Stimulated activated naive B cell treated with anti-CD40 and anti-IgM and Interleukin-4, amounts not matched to agents 10 μg/mL and 1 μg/mL and 100 μg/mL, for 72 hours (primary cell): ENCODE measurements at regions not wholly inside any gene's neighbourhood (a gene's known extent, or its start where the extent isn't known, plus 50 kb on each side); places are given as distances from the start of the nearest gene placed in this dataset.

Experiments used
- ATAC-seq, 2 donors: fragments of 150-1000 bp; cut with Tn5 transposase; replicated peaks; 2 replicates each; pipeline ENCODE4 v1.10.0; 2021; ENCODE audit warnings: moderate library complexity in 1 of 2
- DNase-seq: peaks from one replicate; pipeline ENCODE4 v3.0.0; 2021
- H3K27ac Mint-ChIP-seq: one replicate; pipeline ENCODE4 v1.8.0; 2022; ENCODE audit warnings: mild to moderate bottlenecking, mixed read lengths
- H3K27me3 Mint-ChIP-seq, 2 donors: one replicate each; pipeline ENCODE4 v1.8.0; 2022; ENCODE audit warnings: mixed read lengths in 2 of 2
- H3K36me3 Mint-ChIP-seq, 2 donors: one replicate each; pipeline ENCODE4 v1.8.0; 2022; ENCODE audit warnings: mixed read lengths in 2 of 2, mild to moderate bottlenecking in 1 of 2
- H3K4me1 Mint-ChIP-seq, 2 donors: one replicate each; pipeline ENCODE4 v1.8.0; 2022; ENCODE audit warnings: mixed read lengths in 2 of 2, mild to moderate bottlenecking in 1 of 2
- H3K4me3 Mint-ChIP-seq, 2 donors: one replicate each; pipeline ENCODE4 v1.8.0; 2022; ENCODE audit warnings: mild to moderate bottlenecking in 2 of 2, mixed read lengths in 2 of 2, moderate library complexity in 1 of 2
- H3K9me3 Mint-ChIP-seq, 2 donors: one replicate each; pipeline ENCODE4 v1.8.0; 2022; ENCODE audit warnings: mixed read lengths in 2 of 2, mild to moderate bottlenecking in 1 of 2

- DNase-seq (no peak), ATAC-seq (no peak)
- Mint-ChIP-seq H3K9me3 (peaks cover 0 to 3% of the 10 kb centered on the region in 2 donors), H3K27me3 (peaks cover 4 to 6% of the 10 kb centered on the region in 2 donors), H3K4me1 (no peaks in the 10 kb centered on the region), H3K4me3 (no peak overlapping the region), H3K27ac (no peak overlapping the region), H3K36me3 (no peaks in the 10 kb centered on the region)
These were observed 109.8 kb upstream of the MSX2 start for GRCh38 chr5:174614500-174615135.

DNA sequence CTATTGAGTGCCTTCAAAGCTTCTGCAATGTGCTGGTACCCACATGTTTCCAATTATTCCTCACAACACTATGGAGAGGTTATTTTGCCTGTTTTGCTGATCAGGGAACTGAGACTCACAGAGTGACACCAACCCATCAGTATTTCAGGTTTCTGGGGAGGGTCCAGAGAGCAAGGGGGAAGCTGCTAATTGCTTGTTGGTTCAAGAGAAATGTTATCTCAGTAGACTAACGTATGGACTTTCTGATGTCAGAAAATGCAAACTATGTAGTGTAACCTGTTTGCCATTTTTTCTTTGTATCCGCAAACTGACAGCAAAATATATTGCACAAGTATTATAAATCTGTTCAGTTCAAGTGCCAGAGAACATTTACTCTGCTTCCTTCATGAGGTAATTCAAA lies 108.3 kb upstream of the MSX2 start:
- Mint-ChIP-seq H3K27me3 (peaks cover 4 to 6% of the 10 kb centered on the region in 2 donors), H3K4me3 (no peak overlapping the region), H3K9me3 (peaks cover 0 to 3% of the 10 kb centered on the region in 2 donors), H3K36me3 (no peaks in the 10 kb centered on the region), H3K27ac (no peak overlapping the region), H3K4me1 (no peaks in the 10 kb centered on the region)
- no peak for DNase-seq
- ATAC-seq: no peak

DNA sequence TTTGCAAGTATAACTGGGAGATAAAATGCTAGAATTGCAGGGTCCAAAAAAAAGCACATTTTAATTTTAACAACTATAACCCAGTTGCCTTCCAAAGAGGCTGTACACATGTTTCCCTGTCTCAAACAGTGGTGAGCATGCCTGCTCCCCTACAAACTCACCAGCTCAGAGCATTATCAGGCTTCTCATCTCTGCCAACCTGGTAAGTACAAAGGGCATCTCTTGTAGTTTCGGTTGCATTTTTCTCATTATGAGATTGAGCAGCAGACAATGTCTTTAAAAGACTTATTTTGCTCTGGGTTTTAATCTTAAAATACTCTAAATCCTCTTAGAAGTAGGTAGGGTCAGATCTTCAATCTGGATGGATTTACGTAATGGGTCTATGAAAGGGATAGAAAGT lies 107.1 kb upstream of the MSX2 start:
- H3K36me3 Mint-ChIP-seq: no peaks in the 10 kb centered on the region
- no peaks in the 10 kb centered on the region for H3K4me1 Mint-ChIP-seq
- DNase-seq: no peak
- no peak overlapping the region for H3K27ac Mint-ChIP-seq
- no peak for ATAC-seq
- no peak overlapping the region for H3K4me3 Mint-ChIP-seq
- H3K27me3 Mint-ChIP-seq: peaks cover 4 to 6% of the 10 kb centered on the region in 2 donors
- H3K9me3 Mint-ChIP-seq: peaks cover 0 to 3% of the 10 kb centered on the region in 2 donors

DNA sequence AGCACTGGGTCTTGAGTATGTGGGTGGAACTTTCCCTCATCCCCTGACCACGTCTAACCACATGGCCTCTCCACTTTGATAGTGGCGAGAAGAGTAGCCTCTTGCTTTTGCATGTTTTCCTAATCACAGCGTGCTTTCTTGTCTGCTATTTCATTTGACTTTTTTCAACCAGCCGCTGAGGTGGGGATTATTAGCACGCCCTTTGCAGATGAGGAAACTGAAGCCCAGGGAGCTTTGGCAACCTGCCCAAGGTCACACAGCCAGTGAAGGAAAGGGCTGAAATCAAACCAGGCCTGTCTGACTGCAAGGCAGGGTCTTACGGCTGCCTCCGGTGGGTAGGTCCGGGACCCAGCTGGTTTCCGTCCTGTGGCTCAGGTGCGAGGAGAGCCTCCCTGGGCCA lies 106.5 kb upstream of the MSX2 start:
- Mint-ChIP-seq H3K4me1 (no peaks in the 10 kb centered on the region), H3K36me3 (no peaks in the 10 kb centered on the region), H3K27ac (no peak overlapping the region), H3K9me3 (peaks cover 0 to 3% of the 10 kb centered on the region in 2 donors), H3K4me3 (no peak overlapping the region), H3K27me3 (peaks cover 4 to 6% of the 10 kb centered on the region in 2 donors)
- DNase-seq (no peak), ATAC-seq (no peak)

- H3K9me3 Mint-ChIP-seq: peaks cover 0 to 3% of the 10 kb centered on the region in 2 donors
These were observed 105.8 kb upstream of the MSX2 start for GRCh38 chr5:174618589-174618988.

GRCh38 chr5:174622067-174622466 lies 102.3 kb upstream of the MSX2 start:
- Mint-ChIP-seq H3K4me3 (no peak overlapping the region), H3K27me3 (peaks cover 4 to 6% of the 10 kb centered on the region in 2 donors), H3K27ac (no peak overlapping the region), H3K36me3 (no peaks in the 10 kb centered on the region), H3K9me3 (peaks cover 0 to 2% of the 10 kb centered on the region in 2 donors), H3K4me1 (no peaks in the 10 kb centered on the region)
- ATAC-seq (no peak), DNase-seq (no peak)

More at GRCh38 chr5:174618589-174618988, 105.8 kb upstream of the MSX2 start:
- H3K27ac Mint-ChIP-seq: no peak overlapping the region
- H3K4me3 Mint-ChIP-seq: no peak overlapping the region
- no peak for DNase-seq
- H3K4me1 Mint-ChIP-seq: no peaks in the 10 kb centered on the region
- H3K27me3 Mint-ChIP-seq: peaks cover 4 to 6% of the 10 kb centered on the region in 2 donors
- H3K36me3 Mint-ChIP-seq: no peaks in the 10 kb centered on the region
- ATAC-seq: no peak

DNA sequence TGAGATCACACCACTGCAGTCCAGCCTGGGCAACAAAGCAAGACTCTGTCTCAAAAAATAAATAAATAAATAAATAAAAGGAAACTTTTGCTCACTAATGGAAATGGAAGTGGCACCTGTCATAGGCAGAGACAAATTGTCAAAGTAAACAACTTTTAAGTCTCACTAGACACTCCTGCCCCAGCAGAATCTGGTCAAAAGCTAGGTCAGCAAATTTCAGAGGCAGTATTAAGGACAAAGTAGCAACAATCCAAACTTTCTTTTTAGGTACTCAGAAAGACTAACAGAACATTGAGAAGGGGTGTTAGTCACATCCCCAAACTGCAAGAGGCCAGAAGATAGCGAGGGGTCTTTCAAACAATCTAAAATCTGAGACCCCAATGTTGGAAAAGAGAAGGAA lies 101.4 kb upstream of the MSX2 start:
- no peaks in the 10 kb centered on the region for H3K36me3 Mint-ChIP-seq
- H3K4me3 Mint-ChIP-seq: no peak overlapping the region
- no peak overlapping the region for H3K27ac Mint-ChIP-seq
- ATAC-seq (no peak), DNase-seq (no peak)
- H3K27me3 Mint-ChIP-seq: peaks cover 4 to 6% of the 10 kb centered on the region in 2 donors
- H3K9me3 Mint-ChIP-seq: peaks cover 0 to 7% of the 10 kb centered on the region in 2 donors
- no peaks in the 10 kb centered on the region for H3K4me1 Mint-ChIP-seq

- Mint-ChIP-seq H3K27me3 (peaks cover 4 to 6% of the 10 kb centered on the region in 2 donors), H3K27ac (no peak overlapping the region), H3K4me1 (no peaks in the 10 kb centered on the region), H3K36me3 (no peaks in the 10 kb centered on the region), H3K4me3 (no peak overlapping the region), H3K9me3 (peaks cover 0 to 7% of the 10 kb centered on the region in 2 donors)
- no peak for DNase-seq
- no peak for ATAC-seq
These were observed 100.9 kb upstream of the MSX2 start for GRCh38 chr5:174623433-174624019.

GRCh38 chr5:174624733-174625522 lies 99.5 kb upstream of the MSX2 start:
- Mint-ChIP-seq H3K36me3 (no peaks in the 10 kb centered on the region), H3K27me3 (no peaks in the 10 kb centered on the region), H3K4me3 (no peak overlapping the region), H3K9me3 (peaks cover 5 to 7% of the 10 kb centered on the region in 2 donors), H3K4me1 (no peaks in the 10 kb centered on the region), H3K27ac (no peak overlapping the region)
- ATAC-seq (no peak), DNase-seq (no peak)

- H3K4me3 Mint-ChIP-seq: no peak overlapping the region
- H3K4me1 Mint-ChIP-seq: no peaks in the 10 kb centered on the region
- no peak for ATAC-seq
- H3K27me3 Mint-ChIP-seq: no peaks in the 10 kb centered on the region
- no peak overlapping the region for H3K27ac Mint-ChIP-seq
- H3K9me3 Mint-ChIP-seq: peaks cover 5 to 7% of the 10 kb centered on the region in 2 donors
- no peak for DNase-seq
- no peaks in the 10 kb centered on the region for H3K36me3 Mint-ChIP-seq
These were observed 98.6 kb upstream of the MSX2 start for GRCh38 chr5:174625591-174626350.

- H3K36me3 Mint-ChIP-seq: no peaks in the 10 kb centered on the region
- no peaks in the 10 kb centered on the region for H3K27me3 Mint-ChIP-seq
- H3K4me3 Mint-ChIP-seq: no peak overlapping the region
- H3K4me1 Mint-ChIP-seq: no peaks in the 10 kb centered on the region
- DNase-seq (no peak), ATAC-seq (no peak)
- H3K27ac Mint-ChIP-seq: no peak overlapping the region
- H3K9me3 Mint-ChIP-seq: peaks cover 5 to 7% of the 10 kb centered on the region in 2 donors
These were observed 97.9 kb upstream of the MSX2 start for GRCh38 chr5:174626369-174626920.

- DNase-seq: no peak
- no peaks in the 10 kb centered on the region for H3K36me3 Mint-ChIP-seq
- no peaks in the 10 kb centered on the region for H3K9me3 Mint-ChIP-seq
- H3K4me1 Mint-ChIP-seq: no peaks in the 10 kb centered on the region
- H3K4me3 Mint-ChIP-seq: no peak overlapping the region
- H3K27me3 Mint-ChIP-seq: no peaks in the 10 kb centered on the region
- ATAC-seq: no peak
- H3K27ac Mint-ChIP-seq: no peak overlapping the region
These were observed 88.3 kb upstream of the MSX2 start for GRCh38 chr5:174636094-174636493.

DNA sequence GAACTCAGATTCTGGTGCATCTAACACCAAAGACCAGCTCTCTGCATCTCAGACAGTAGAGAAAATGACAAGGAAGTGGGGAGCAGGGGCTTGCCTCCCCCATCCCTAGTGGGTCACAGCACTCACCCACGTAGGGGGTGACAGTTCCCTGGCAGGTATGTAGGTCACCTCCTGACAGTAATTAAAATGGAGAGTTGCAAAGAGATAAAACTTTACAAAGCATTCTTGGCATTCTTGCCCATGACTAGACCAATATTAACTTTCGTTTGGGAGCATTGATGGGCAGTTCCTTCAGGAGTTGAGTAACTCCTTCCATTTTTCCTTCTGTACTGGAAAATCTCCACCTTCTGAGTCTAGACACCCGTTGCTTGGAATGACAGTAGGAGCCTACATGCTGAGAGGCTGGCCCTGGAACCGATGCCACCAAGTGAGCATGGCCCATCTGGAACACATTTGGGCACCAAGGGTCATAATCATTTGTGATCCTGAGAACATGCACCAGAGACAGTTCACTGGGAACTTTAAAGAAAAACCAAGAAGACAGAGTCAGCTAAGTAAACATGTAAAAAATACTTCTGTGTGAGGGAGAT lies 81.5 kb upstream of the MSX2 start:
- peaks cover 6 to 8% of the 10 kb centered on the region in 2 donors for H3K9me3 Mint-ChIP-seq
- H3K36me3 Mint-ChIP-seq: no peaks in the 10 kb centered on the region
- H3K27ac Mint-ChIP-seq: no peak overlapping the region
- H3K4me3 Mint-ChIP-seq: no peak overlapping the region
- H3K4me1 Mint-ChIP-seq: no peaks in the 10 kb centered on the region
- DNase-seq (no peak), ATAC-seq (no peak)
- no peaks in the 10 kb centered on the region for H3K27me3 Mint-ChIP-seq

DNA sequence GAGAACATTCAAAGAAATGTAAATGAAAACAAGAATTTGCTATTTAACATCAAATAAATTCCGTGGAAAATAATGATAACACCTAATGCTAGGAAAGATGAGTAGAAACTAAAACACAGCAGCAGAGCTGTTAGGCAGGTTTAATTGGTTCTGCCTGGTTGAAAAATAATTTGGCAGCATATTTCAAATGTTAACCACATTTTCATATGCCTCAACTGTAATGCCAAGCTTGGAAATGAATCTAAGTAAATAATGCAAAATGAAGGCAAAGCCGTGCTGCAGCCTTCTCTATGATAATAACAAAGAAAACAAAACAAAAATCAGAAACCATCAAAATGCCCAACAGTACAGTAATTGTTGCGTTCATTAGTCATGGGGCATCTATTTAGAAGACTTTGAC lies 79.9 kb upstream of the MSX2 start:
- ATAC-seq (no peak), DNase-seq (no peak)
- H3K36me3 Mint-ChIP-seq: no peaks in the 10 kb centered on the region
- H3K27me3 Mint-ChIP-seq: no peaks in the 10 kb centered on the region
- H3K27ac Mint-ChIP-seq: no peak overlapping the region
- no peaks in the 10 kb centered on the region for H3K4me1 Mint-ChIP-seq
- peaks cover 8 to 12% of the 10 kb centered on the region in 2 donors for H3K9me3 Mint-ChIP-seq
- no peak overlapping the region for H3K4me3 Mint-ChIP-seq
